Spleen (tissue), 7 donors: ENCODE measurements at regions not wholly inside any gene's neighbourhood (a gene's known extent, or its start where the extent isn't known, plus 50 kb on each side); places are given as distances from the start of the nearest gene placed in this dataset.

ENCODE experiments used
- CTCF ChIP-seq, 11 experiments: fragments of 200-600 bp in 7 of 11; fragments of 450-650 bp in 4 of 11; sonication (generic) in 4 of 11; IDR thresholded peaks in 8 of 11; conservative IDR thresholded peaks in 3 of 11; 1 replicate in 7 of 11; 2 replicates in 4 of 11; pipeline versions ENCODE4 v1.4.0 to v1.8.0; 2016 to 2021; ENCODE audit warnings: antibody characterized with exemption in 11 of 11, inconsistent platforms in 4 of 11, mild to moderate bottlenecking in 1 of 11
- POLR2A ChIP-seq, 3 donors: fragments of 450-650 bp; IDR thresholded peaks; one replicate each; pipeline ENCODE4 v1.5.1; 2017; ENCODE audit warnings: antibody characterized with exemption in 3 of 3, mild to moderate bottlenecking in 1 of 3
- POLR2AphosphoS5 ChIP-seq, 3 donors: sonication (generic); formaldehyde crosslinking; IDR thresholded peaks; one replicate each; pipeline ENCODE4 v1.5.1; 2017; ENCODE audit warnings: antibody characterized with exemption in 3 of 3
- donor health status: DM: no; HTN: no; CAD: no; lungs with moderate emphysema.
- donor health status: DM: no; HTN: no; CAD: no.
- donor health status: DM: no; HTN: no; CAD: no.

GRCh38 chr20:16115911-16116552, 457.2 kb downstream of the KIF16B start:
- TF ChIP-seq CTCF (IDR thresholded peaks at IDR 0.05 in 8 of 11, conservative IDR thresholded peaks at IDR 0.05 in 3 of 11), result no peak
- no peak for TF ChIP-seq POLR2AphosphoS5 (IDR thresholded peaks at IDR 0.05)
- no peak for TF ChIP-seq POLR2A (IDR thresholded peaks at IDR 0.05)
